Activated T-helper 17 cell treated with anti-CD3 and anti-CD28 coated beads, Interleukin-2, amount 50 U/mL, for 72 hours (primary cell): ENCODE measurements at regions not wholly inside any gene's neighbourhood (a gene's known extent, or its start where the extent isn't known, plus 50 kb on each side); places are given as distances from the start of the nearest gene placed in this dataset.
A peak's percentile ranks its signal among the peaks of the same experiment; 100 is the strongest.

ENCODE experiments used
- ATAC-seq: fragments of 150-1000 bp; cut with Tn5 transposase; replicated peaks from 2 replicates; pipeline ENCODE4 v1.10.0; 2021; ENCODE audit warnings: mild to moderate bottlenecking, moderate library complexity
- H3K27ac Mint-ChIP-seq: one replicate; pipeline ENCODE4 v1.8.0; 2022; ENCODE audit warnings: mixed read lengths
- H3K27me3 Mint-ChIP-seq: one replicate; pipeline ENCODE4 v1.8.0; 2022; ENCODE audit warnings: mixed read lengths
- H3K36me3 Mint-ChIP-seq: one replicate; pipeline ENCODE4 v1.8.0; 2022; ENCODE audit warnings: low read depth, mild to moderate bottlenecking, mixed read lengths
- H3K4me1 Mint-ChIP-seq: one replicate; pipeline ENCODE4 v1.8.0; 2022; ENCODE audit warnings: mixed read lengths
- H3K4me3 Mint-ChIP-seq: one replicate; pipeline ENCODE4 v1.8.0; 2022; ENCODE audit warnings: mild to moderate bottlenecking, mixed read lengths
- H3K9me3 Mint-ChIP-seq: one replicate; pipeline ENCODE4 v1.8.0; 2022; ENCODE audit warnings: mixed read lengths

DNA sequence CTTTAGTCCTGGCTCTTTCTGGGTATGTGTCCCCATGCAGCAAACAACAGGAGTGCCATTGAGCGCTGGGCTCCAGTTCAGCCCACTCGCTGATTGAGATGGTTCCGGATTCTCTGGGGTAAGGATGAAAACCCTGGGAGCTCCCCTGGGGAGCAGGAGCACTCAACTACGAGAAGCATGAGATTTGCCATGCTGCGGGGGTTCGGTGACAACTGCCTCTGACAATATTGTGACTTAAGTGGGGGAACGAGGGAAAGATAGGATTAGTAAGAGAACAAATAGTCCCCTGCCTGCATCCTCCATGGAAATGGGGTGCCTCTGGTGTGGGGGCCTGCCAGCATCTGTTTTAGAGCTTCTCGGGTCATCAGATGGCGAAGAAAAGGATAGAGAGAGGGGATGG, 123.6 kb upstream of the IPO9 start:
- Mint-ChIP-seq H3K9me3 (no peaks in the 10 kb centered on the region), H3K4me3 (no peak overlapping the region), H3K27ac (no peak overlapping the region), H3K4me1 (no peaks in the 10 kb centered on the region), H3K27me3 (no peaks in the 10 kb centered on the region), H3K36me3 (no peaks in the 10 kb centered on the region)
- ATAC-seq = no peak

DNA sequence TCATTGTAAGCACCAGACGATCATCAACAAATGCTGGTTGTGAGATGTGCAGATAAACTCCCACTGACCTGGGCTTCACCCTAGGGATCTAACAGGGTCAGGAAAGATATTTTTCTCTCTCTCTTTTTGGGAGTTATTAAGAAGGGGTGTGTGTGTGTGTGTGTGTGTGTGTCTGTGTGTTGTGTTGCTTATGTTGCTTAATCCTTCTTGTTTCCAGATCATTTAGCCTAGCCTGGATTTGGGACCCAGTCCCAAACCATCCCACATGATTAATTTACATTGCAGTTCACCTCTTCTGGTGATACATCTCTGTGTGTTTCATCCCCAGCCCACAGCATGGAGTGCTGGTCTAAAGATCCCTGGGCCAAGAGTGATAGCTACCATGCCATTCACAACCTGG, 122.8 kb upstream of the IPO9 start:
- Mint-ChIP-seq H3K4me1 (no peaks in the 10 kb centered on the region), H3K36me3 (no peaks in the 10 kb centered on the region), H3K4me3 (no peak overlapping the region), H3K9me3 (no peaks in the 10 kb centered on the region), H3K27me3 (no peaks in the 10 kb centered on the region), H3K27ac (no peak overlapping the region)
- ATAC-seq = no peak

DNA sequence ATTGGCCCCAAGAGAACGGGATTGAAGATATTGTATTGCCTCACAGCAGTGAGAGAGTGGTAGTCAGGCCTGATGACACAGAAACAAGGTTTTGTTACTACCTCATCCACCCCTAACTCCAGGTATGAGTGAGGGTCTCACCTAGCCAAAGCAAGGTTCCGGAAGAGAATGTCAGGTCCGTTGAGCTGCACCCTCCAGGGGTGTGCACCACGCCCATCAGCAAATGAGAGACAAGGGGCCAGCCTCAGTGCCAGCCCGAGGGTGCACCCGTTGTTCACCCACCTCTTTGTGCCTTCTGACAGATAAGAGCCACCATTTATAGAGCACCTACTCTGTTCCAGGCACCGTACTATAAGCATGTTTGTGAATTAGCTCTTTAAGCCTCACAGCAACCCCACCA, 121.9 kb upstream of the IPO9 start:
- no peak for ATAC-seq
- H3K27ac Mint-ChIP-seq = no peak overlapping the region
- no peaks in the 10 kb centered on the region for H3K27me3 Mint-ChIP-seq
- no peaks in the 10 kb centered on the region for H3K36me3 Mint-ChIP-seq
- no peaks in the 10 kb centered on the region for H3K4me1 Mint-ChIP-seq
- no peaks in the 10 kb centered on the region for H3K9me3 Mint-ChIP-seq
- no peak overlapping the region for H3K4me3 Mint-ChIP-seq

DNA sequence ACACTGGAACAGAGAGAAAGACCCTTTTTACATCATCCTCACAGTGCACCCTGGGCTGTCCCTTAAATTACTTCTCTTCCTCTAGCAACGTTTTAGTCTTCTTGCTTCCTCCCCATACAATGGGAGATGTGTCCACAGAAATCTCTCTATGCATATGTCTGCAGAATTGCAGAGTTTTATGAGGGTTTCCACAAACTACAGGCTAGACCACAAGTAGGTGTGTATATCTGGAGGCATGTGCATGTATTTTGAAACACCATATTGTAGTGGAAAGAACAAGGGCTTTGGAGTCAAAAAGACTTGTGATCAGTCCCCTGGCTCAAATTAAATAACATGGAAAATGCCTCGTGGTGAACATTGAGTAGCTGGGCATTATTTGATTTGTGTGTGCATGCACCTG, 121.3 kb upstream of the IPO9 start:
- no peaks in the 10 kb centered on the region for H3K4me1 Mint-ChIP-seq
- no peak overlapping the region for H3K27ac Mint-ChIP-seq
- H3K4me3 Mint-ChIP-seq = no peak overlapping the region
- no peaks in the 10 kb centered on the region for H3K27me3 Mint-ChIP-seq
- H3K9me3 Mint-ChIP-seq = no peaks in the 10 kb centered on the region
- no peaks in the 10 kb centered on the region for H3K36me3 Mint-ChIP-seq
- no peak for ATAC-seq

DNA sequence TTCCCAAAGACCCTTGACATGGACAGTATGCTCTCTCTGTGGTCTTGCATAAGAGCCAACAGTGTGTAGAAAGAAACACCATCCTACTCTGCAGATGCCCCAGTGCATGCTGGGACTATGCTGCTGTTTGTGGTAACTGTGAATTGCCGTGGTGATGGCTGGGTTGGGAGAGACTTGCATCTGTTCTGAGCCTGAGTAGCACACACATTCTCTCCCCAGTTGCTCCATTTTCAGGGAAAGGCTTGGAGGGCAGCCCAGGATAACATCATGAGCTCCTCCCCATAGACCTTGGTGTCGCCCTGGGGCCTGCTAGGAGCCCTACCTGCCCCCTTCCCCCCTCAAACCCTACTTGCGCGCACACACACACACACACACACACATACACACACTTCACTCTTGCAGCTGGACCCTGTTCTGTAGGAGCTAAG, 120.9 kb upstream of the IPO9 start:
- H3K36me3 Mint-ChIP-seq = no peaks in the 10 kb centered on the region
- ATAC-seq = no peak
- no peaks in the 10 kb centered on the region for H3K27me3 Mint-ChIP-seq
- H3K27ac Mint-ChIP-seq = no peak overlapping the region
- H3K4me3 Mint-ChIP-seq = no peak overlapping the region
- no peaks in the 10 kb centered on the region for H3K9me3 Mint-ChIP-seq
- no peaks in the 10 kb centered on the region for H3K4me1 Mint-ChIP-seq

DNA sequence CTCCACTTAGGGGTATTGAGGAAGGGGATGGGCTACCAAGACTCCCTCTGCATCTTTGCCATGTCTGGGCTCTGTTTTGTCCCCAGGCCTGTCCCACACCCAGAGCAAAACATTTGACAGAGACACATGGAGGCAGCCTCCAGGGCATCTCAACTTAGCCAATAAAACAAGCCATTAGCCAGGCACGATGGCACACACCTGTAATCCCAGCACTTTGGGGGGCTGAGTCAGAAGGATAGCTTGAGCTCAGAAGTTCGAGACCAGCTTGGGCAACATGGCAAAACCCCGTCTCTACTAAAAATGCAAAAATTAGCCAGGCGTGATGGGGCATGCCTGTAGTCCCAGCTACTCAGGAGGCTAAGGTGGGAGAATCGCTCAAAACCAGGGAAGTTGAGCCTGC, 120.3 kb upstream of the IPO9 start:
- Mint-ChIP-seq H3K36me3 (no peaks in the 10 kb centered on the region), H3K27ac (no peak overlapping the region), H3K4me1 (no peaks in the 10 kb centered on the region), H3K27me3 (no peaks in the 10 kb centered on the region), H3K4me3 (no peak overlapping the region), H3K9me3 (no peaks in the 10 kb centered on the region)
- ATAC-seq = no peak

DNA sequence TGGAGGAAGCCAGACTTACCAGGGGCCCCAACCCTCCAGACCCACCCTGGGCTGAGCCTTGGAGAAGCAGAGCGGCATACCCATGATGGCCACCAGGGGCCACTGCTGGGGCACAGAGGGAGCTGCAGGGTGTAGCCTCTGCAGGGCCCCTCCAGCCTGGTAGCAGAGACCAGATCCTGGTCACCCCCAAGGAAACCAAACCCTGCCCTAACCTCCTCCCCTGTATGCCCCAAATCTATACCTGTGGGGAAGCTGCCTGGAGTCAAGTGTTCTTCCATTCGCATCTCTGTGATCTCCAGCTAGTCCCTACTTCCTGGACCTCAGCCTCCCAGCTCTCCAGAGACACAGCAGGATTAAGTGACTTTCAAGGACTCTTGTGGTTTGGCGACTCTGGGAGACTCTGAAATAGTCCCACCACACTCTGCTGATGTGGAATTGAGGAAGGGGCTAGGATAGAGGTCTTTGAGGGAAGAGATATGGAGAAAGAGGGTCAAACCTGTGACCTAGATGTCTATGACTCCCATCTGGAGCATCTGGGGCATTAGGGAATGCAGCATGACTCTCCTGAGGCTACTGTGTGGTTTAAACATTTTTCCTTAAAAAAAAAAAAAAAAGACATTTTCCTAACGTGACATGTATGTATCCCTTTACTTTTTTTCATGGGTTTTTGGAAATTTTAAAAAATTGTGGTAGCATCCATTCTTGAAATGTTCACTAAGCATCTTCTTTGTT, 119.2 kb upstream of the IPO9 start:
- Mint-ChIP-seq H3K36me3 (no peaks in the 10 kb centered on the region), H3K27ac (no peak overlapping the region), H3K4me3 (no peak overlapping the region), H3K27me3 (no peaks in the 10 kb centered on the region), H3K9me3 (no peaks in the 10 kb centered on the region), H3K4me1 (no peaks in the 10 kb centered on the region)
- peak; percentile 88 for ATAC-seq

DNA sequence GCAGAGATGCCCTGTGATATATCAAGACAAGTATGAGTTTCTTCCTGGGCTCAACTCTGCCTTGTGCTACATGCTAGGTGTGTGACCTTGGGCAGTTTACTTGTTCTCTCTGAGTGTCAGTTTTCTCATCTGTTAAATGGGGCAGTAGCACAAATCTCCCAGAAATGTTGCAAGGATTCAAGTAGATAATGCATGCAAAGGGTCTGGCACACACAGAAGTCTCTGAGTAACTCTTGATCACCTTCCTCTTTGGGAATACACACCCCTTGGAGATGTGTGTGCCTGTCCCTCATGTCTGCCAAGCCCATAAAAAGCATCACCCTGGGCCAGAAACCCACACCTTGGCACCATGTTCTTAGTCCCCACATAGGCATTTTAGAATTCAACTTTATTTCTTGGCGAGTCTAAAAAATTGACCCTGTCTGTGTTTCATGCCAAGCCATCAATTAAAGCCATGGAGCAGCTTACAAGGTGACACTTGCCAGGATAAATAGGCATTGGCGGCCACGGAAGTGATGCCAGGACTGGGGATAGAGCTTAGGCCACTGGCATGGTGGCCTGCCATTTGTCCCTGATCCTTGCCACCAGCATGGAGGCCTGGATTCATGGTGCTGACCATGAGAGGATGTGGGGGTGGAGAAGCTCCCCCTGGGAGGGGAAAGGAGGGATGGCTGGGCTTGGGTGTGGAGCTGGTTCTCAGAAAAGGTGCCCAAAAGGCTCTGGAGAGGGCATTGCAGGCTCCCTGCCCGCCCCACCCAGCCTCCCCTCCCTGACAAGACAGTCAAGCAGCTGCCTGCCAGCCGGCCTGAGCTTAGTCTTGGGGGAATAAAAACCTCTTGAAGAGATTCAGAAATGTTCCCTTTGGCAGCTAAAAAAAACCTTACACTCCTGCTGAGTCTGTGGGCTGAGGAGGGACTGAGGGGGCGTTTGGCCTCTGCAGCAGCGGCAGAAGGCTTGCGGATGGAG, 118.0 kb upstream of the IPO9 start:
- H3K27ac Mint-ChIP-seq = no peak overlapping the region
- ATAC-seq = no peak
- H3K4me3 Mint-ChIP-seq = no peak overlapping the region
- no peaks in the 10 kb centered on the region for H3K4me1 Mint-ChIP-seq
- H3K27me3 Mint-ChIP-seq = no peaks in the 10 kb centered on the region
- no peaks in the 10 kb centered on the region for H3K9me3 Mint-ChIP-seq
- H3K36me3 Mint-ChIP-seq = no peaks in the 10 kb centered on the region

DNA sequence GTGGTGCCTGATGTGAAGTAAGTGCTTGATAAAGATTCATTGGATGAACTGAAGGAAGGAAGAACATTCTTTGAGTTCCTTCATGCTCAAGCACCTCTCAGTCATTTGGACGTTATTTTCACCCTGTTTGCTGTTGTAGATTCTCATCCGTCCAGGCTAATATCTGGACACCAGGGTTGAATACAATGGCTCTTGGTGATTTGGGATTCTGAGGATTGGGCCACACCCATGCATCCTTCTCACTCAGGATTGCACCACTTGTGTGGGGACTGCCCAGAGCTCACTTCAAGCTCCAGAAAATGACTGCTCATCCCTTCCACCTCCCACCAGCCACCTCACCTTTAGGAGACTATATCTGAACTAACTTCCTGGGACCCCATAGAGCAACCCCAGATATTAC, 117.1 kb upstream of the IPO9 start:
- ATAC-seq = no peak
- H3K9me3 Mint-ChIP-seq = no peaks in the 10 kb centered on the region
- no peaks in the 10 kb centered on the region for H3K4me1 Mint-ChIP-seq
- H3K4me3 Mint-ChIP-seq = no peak overlapping the region
- no peak overlapping the region for H3K27ac Mint-ChIP-seq
- H3K36me3 Mint-ChIP-seq = no peaks in the 10 kb centered on the region
- no peaks in the 10 kb centered on the region for H3K27me3 Mint-ChIP-seq

DNA sequence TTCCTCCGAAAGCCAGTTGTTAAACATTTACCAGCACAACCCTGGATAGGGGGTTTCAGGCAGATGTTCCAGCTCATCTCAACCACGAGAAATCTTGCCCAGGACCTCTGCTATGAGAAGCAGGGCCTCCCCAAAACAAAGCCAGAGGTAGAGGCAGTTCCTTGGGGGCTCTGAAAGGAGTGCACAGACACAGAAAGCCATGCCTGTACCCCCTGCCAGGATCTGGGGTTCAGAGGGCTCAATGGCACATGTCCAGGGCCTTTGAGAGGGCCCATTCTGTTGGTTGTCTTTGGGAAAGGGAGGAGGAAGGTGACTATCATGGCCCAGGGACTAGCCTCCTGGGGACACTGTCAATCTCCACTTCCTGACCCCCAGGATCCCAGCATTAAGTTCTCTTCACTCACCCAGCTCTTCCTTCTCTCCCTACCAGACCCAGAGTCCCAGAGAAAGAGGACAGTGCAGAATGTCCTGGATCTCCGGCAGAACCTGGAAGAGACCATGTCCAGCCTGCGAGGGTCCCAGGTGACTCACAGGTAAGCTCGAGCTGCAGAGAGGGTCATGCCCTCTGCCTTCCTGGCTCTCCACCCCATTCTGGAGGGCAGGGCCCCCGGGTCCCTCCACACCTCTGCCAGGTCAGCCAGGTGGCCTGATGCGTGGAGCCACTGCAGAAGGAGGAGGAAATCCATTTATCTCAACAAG, 116.4 kb upstream of the IPO9 start:
- H3K4me1 Mint-ChIP-seq = no peaks in the 10 kb centered on the region
- no peak for ATAC-seq
- H3K4me3 Mint-ChIP-seq = no peak overlapping the region

DNA sequence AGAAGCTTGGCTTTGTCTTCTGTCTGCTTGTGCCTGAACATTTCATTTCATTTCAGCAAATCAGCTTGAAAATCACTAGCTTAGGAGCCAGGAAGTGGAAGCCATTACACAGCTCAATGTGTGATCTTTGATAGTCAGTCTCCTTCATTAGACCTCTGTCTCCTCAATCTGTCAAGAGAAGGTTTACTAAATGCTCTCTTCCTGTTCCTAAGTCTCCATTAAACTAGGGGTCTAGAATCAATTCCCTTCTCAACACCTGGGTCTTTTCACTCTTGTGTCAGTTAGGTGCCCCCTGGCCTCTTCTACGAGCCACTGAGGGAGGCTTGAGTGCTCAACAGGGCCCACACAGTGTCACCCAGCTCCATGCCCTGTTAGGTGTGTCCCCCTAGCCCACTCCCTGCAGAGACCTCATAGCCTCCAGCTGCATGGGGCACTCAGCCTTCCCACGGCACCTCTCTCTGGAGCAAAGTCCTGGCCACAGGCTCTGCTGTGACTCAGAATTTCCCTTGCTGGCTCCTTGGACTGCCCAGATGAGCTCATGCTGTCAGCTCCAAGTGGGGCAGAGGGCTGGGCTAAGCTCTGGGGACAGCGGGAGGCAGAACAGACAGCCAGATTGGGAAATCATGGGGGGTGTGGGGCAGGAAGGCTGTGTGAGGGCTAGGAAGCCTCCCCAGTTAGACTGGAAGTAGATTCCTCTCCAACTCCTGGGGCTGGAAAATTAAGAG, 115.7 kb upstream of the IPO9 start:
- no peaks in the 10 kb centered on the region for H3K27me3 Mint-ChIP-seq
- peak overlapping the region; percentile 14 for H3K27ac Mint-ChIP-seq
- H3K36me3 Mint-ChIP-seq = no peaks in the 10 kb centered on the region
- H3K9me3 Mint-ChIP-seq = no peaks in the 10 kb centered on the region
- ATAC-seq = no peak
- no peak overlapping the region for H3K4me3 Mint-ChIP-seq
- H3K4me1 Mint-ChIP-seq = no peaks in the 10 kb centered on the region

More for the DNA sequence above, 116.4 kb upstream of the IPO9 start:
- Mint-ChIP-seq H3K36me3 (no peaks in the 10 kb centered on the region), H3K27me3 (no peaks in the 10 kb centered on the region), H3K9me3 (no peaks in the 10 kb centered on the region), H3K27ac (peak overlapping the region; percentile 14)

DNA sequence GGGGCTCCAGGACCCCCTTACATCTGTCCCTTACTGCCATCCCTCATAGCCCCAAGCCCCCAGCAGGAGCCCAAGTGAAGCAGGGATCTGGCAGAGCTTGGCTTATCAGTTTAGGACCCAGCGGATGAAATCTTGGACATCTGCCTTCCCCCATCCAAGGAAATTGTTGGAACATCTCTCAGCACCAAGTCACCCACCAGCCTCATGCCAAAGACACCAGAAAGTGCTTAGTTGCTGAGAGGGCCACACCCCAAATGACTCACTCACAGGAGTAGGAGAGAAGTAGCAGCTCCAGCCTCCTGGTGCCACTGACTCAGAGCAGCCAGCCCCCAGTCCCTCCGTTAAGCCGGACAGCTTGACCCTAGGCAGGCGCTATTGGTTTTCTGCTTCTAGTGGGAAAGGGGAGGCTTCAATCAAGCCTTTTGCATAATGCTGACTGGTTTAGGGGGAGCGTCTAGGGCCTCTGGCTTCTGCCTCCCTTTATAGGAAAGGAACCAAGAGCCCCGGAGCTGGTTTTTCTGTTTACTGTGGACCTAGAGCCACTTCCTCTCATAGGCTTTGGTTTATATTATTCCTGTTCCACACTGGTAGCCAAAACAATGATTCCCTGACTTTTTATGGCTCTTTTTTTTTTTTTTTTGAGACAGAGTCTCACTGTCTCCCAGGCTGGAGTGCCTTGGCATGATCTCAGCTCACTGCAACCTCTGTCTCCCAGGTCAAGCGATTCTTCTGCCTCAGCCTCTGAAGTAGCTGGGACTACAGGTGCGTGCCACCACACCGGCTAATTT, 114.2 kb upstream of the IPO9 start:
- H3K36me3 Mint-ChIP-seq = no peaks in the 10 kb centered on the region
- ATAC-seq = no peak
- H3K9me3 Mint-ChIP-seq = no peaks in the 10 kb centered on the region
- no peak overlapping the region for H3K4me3 Mint-ChIP-seq
- H3K4me1 Mint-ChIP-seq = no peaks in the 10 kb centered on the region
- no peaks in the 10 kb centered on the region for H3K27me3 Mint-ChIP-seq
- H3K27ac Mint-ChIP-seq = no peak overlapping the region

DNA sequence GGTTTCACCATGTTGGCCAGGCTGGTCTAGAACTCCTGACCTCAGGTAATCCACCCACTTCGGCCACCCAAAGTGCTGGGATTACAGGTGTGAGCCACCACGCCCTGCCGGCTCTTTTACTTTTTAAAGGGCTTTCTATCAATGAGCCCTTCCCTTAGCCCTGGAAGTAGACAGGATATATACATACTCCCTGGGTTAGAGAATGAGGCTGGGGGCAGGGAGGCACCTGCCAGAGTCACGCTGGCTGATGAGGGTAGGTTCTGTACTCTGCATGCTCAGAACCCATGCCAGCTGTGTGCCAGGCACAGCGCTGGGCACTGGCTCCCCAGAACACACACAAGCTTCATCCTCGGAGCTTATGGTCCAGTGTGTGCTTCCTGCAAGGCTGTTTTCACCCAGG, 113.6 kb upstream of the IPO9 start:
- H3K27ac Mint-ChIP-seq = no peak overlapping the region
- no peaks in the 10 kb centered on the region for H3K27me3 Mint-ChIP-seq
- ATAC-seq = no peak
- H3K4me3 Mint-ChIP-seq = no peak overlapping the region
- no peaks in the 10 kb centered on the region for H3K9me3 Mint-ChIP-seq
- no peaks in the 10 kb centered on the region for H3K4me1 Mint-ChIP-seq
- H3K36me3 Mint-ChIP-seq = no peaks in the 10 kb centered on the region
